HG03135 (cell line): ENCODE measurements at regions not wholly inside any gene's neighbourhood (a gene's known extent, or its start where the extent isn't known, plus 50 kb on each side); places are given as distances from the start of the nearest gene placed in this dataset.

Source experiments
- ATAC-seq: cut with Tn5 transposase; IDR thresholded peaks from one replicate; pipeline ENCODE4 v1.9.1; 2021; ENCODE audit warnings: mild to moderate bottlenecking, moderate library complexity; ENCODE audit not compliant: unreplicated experiment

DNA sequence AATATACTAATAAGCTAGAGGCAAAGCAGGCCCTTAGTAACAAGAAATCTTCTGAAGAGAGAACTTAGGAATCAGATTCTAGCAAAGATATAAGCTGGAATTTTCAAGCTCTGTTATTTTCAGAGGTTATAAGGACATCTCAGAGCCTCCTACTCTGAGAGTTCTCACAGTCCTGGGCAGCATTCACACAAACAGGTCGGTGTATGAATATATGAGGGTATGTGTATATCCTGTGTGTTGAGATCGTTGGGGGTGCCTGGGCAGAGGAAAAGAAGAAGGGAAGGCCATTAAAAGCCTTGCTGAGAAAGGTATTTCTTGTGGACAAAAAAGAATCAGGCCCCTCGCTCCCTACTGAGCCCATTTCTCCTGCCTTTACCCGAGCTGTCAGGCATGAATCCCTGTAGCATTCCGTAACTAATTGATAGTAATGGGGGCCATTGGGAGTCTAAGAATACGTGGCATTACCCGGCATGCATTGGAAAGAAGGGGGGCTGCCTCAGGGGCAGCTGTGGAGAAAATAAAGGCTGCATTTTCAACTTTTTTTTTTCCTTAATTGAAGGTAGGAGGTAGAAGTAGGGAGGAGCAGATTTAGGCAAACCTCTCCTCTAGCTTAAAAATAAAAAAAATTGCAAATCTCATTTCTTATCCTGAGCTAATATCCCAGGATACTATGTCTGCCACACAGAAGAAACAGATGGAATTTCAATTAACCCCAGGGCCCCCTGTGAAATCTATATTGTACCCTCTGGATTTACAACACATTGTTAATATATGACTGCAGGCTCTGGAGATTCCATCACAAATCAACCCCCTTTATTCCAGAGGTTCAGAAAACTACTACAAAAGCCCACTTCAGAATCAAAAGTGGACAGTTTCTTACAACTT is 103.8 kb downstream of the GTPBP8 start:
- no peak for ATAC-seq

- ATAC-seq: no peak
Observed at GRCh38 chr3:113096188-113096892, 105.6 kb downstream of the GTPBP8 start.

DNA sequence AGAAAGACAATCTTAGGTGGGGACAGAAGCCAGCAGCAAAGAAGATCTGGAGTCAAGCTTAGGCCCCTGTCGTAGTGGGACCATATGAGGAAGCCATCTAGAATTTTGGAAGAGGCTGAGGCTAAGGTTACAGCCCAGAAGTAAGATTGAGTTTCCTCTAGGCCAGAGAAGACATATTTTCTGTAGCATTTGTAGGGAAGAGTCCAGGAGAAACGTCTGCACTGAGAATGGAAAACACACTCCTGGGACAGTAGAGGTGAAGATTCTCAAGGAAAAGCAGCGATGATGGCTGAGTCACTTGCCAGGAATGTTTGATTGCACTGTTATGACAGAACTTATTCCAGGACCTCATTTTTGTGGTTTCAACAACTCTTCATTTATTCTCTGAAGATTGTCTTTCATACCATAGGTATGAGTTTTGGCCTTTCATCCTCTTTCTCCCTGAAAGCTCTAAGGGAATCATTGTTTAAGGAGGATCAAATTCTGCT is 107.2 kb downstream of the GTPBP8 start:
- no peak for ATAC-seq

GRCh38 chr3:113100063-113100462 is 109.3 kb downstream of the GTPBP8 start:
- no peak for ATAC-seq

DNA sequence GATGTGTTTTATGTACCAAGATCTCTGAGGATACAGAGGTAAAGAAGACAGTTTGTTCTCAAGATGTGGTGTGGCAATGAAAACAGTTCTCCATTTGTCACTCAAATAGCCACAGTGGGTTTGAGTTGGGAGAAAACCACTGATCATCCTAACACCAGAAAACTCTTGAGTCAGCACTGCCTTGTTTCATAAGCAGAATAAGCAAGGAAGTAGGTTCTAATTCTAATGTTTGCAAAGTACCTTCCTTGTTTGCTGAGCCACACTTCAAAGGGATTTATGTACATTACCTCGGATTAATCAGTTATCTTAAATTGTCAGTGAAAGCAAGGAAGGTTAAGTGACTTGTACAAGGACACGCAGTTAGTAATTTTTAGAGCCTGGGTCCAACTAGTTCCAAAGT is 107.8 kb upstream of the BOC start:
- ATAC-seq: no peak

DNA sequence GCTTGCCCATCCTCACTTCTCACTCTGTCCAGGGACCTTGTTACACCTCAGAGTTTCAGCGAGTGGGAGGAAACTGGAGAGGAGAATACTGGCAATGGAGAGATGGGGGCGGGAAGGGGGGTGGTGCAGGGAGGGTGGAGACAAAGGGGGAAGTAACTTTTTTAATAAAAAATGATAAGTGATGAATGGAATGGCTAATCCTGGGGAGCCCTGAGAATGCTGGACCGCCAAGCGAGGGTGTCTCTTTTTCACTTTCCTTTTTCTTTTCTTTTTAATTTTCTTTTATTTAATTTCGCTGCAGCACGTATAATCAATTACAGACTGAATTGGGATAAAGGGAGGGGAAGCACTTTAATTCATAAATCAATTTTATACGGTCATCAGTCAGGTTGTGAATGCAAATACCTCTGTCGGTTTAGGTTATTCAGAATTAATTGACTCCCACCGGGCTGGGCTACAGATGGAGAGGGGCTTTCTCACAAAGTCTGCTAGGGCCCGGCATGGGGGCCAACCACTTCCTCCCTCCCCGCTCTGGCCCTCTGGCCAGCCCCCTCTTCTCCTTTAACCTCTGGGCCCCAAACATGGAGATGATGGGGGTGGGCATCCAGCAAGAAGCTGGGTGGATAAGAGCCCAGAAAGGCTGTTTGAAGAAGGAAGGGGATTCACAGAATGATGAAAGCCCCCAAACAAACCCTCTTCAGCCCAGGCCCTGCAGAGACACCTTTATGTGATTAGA is 106.8 kb upstream of the BOC start:
- ATAC-seq: no peak

DNA sequence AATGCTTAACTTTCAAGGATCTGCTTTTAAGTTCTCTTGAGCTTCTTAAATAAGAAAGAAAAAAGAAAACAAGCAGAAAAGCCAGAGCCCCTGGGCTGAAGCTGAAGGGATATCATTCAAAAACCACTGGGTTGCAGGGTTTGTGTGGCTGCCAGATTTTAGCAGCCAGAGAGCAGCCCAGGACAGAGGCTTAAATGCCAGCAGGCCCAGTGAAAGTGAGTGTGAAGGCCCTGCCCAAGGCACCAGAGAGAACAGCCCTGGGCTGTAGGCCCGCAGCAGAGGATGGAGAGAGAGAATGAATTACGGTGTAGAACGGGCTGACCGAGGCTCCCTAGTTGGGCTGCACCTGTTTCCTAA is 106.3 kb upstream of the BOC start:
- no peak for ATAC-seq

DNA sequence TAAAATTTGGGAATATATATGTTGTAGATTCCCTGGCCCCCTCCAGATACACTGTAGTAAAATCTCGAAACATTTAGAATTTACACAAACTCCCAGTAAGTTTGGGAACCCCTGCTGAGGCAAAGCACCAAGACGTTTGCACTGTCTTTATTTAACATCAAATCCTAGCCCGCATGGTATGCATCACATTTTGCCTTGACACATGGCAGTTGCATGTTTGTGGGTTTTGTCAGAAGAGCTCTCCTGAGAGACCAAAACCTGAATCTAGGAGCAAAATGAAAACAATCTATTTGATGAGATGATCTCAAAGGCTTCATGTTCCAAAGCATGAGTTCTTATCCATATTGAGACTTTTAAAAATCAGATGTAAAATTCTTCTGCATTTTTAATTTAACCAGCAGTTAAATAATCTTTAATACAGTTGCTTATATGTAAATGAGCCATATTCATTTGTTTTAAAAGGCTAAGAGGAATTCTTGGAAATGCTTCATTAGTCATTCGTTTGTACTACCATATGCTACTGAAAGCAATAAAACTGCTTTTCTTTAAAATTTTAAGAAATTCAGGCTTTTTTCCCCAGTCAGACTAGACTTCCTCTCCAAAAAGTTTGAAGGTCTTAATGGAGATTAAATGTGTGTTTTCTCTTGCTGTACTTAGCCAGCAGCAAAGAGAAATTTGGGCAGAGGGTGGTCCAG is 105.2 kb upstream of the BOC start:
- no peak for ATAC-seq

DNA sequence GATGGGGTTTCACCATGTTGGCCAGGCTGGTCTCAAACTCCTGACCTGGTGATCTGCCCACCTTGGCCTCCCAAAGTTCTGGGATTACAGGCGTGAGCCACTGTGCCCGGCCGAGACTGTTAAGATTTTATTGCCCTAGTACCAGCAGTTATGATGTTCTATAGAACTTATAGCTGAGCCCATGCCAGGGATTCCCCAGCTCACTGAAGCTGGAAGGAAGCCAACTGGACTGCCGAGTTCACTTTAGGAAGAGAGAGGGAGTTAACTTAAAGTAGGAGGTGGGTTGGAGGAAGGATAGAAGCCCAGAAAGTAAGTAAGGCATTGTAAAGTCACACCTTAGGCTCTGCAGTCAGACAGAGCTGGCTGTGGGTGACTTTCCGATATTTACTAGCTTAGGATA is 101.1 kb upstream of the BOC start:
- no peak for ATAC-seq

DNA sequence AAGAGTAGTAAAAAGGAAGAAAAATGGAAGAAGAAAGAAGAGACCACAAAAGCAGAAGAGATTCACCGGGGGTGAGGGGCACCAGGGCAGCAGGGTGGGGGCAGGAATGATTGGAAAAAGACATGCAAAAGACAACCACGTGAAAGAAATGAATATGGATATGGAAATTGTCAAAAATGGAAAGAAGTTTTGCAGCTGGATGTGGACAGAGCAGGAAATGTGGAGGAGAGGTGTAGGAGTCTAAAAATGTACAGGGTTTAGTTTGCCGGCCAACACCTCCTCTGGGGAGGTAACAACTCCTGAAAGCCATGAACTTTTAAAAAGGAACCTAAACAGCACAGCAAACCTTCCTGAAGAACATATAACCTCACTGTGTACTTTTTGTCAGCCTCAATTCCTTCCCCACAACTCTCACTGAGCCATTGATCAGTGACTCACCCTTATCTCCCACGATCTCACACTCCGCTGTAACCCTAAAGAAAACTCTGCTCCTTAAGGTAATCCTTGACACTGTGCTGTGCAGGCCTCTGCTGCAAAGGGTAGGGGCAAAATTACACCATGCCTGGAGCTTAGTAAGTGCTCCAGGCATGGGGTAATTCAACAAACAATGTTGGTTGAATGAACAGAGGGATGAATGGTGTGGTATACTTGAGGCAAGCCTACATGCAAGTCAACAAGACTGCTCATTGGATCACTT is 100.2 kb upstream of the BOC start:
- no peak for ATAC-seq

DNA sequence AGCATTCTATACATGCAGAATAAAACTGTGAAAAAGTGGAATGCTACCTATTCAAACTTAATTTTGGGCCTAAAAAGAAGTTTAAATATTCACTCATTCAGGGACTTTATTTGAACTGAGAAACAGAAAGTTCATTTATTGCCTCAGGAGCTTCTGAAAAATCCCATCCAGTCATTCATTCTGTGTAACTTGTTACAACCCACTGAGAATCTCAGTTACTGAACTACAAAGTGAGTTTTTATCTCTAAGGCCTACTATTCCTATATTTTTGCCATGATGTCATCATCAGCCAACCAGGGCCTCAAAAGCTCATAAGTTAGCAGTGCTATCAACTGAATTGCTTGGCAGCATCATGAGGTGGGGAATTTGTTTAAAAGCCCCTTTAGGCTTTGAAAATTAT is 98.0 kb upstream of the BOC start:
- no peak for ATAC-seq

DNA sequence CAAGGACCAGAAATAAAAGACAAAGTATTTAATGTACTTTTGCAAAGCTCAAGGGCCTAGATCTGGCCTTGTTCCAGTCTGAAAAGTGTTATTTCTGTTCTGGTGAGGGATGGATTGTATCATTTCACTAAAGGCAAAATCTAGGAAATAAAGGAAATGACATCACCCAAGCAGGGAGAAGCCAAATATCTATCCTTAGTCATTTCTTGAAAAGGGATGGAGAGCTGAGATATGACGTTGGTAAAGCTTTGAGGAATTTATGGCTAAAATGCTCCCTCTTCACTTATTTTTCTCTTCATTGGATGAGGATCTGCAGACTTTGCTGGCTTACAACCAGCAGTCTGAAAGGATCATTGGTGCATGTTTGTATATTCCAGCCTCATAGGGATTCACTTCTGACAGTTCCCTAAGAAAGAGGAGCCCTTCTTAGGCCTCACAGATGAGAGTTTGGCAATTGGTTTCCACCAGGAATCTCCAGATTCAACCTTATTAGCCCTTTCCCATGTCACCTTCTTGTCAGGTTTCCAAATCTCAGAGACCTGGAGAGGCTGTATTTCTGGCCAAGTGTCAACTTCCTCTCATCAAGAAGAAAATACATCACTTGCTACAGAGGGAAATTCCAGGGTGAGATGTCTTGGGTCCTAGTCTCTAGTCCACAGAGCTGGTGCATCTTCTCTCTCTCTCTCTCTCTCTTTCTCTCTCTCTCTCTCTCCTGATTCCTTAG is 93.7 kb upstream of the BOC start:
- no peak for ATAC-seq

DNA sequence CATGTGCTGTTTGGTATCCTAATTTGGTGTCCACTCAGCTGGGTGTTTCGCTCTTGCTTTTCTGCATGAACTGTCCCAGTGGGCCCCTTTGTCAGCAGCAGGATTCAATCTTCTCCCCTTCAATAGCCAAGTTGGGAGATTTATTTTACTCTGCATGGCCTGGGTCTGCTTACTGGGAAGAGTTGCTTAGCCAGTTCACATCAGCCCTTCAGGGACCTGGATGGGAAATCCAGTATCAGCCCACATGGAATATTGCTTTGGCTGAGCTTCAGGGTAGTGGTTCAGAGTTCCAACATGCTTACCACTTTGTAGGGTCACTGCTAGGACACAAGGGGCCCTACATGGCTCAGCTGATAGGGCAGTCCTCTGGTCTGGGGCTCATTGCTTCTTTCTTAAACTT is 93.0 kb upstream of the BOC start:
- ATAC-seq: no peak

- ATAC-seq: no peak
Observed at GRCh38 chr3:113124256-113124830, 87.0 kb upstream of the BOC start.

DNA sequence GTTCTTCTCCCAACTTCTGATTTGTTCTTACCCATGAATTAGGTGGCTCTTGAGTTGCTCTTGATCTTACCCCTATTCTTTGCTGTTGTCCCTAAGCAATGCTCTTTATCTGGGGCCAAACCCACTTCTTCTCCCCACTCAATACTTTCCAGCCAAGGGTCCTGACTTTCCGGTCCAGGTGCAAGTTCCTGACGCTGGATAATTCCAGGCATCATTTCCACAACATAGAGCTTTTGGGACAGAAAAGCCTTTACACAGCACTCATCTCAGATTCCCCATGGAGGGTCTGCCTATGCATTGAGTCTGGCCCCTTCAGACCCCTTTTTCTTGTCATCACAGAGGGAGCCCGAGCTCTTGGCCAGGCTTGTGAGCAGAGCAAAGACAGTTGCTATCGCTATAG is 85.4 kb upstream of the BOC start:
- no peak for ATAC-seq

GRCh38 chr3:113128386-113129015 is 82.9 kb upstream of the BOC start:
- ATAC-seq: no peak

DNA sequence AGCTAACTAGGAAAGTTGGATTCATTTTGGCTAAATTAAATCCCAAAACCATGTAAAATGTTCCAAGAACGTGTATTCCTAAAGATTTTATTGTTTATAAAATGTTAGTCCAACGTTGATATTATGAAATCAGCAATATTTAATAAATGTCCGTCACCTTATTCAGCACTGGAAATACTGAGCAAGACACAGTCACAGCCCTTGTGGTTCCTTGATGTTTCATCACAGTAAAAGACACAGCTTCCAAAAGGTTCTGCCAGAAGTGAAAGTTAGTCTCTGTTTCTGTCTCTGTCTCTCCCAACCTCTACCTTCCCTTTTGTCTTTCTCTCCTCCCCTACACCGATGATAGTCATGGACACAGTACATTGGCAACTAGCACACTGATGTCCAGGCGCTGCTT is 82.2 kb upstream of the BOC start:
- no peak for ATAC-seq

DNA sequence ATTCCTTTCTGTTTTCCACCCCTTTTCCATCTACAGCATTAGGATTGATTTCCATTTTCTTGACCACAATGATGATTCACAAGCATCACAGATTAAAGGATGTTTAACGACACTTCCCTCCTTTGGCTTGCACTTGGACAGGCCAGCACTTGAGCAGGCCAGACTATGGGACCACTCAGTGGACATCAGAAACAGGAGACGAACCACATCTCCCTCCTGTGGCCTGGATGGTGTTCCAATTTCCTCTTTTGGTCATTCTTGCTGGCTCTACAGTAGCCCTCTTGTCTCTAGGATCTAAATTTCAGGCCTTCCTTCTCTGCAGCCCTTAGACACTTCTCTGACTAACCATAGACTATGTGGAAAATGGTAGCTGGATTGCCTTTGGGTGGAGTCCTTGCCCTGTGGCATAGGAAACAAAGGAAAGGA is 78.8 kb upstream of the BOC start:
- no peak for ATAC-seq

DNA sequence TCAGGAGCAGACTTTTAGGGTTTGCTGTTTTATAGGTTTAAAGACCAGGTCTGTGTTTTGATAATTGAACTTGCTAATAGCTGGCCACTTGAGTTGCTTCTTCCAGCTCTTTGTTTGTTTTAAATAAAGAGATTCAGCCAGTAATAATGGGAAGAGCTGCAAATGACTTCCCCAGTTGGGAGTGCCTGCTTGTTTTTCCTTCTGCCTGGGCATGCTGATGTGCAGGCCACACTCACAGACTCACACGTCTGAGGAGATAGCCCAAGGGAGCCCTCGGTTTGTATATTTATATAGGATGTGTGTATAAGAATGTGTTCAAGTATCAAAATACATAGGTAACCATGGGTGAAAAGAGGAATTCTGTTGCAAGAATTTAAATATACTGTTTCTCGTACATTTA is 78.2 kb upstream of the BOC start:
- ATAC-seq: no peak
